ENCODE measurements at regions not wholly inside any gene's neighbourhood (a gene's known extent, or its start where the extent isn't known, plus 50 kb on each side); places are given as distances from the start of the nearest gene placed in this dataset.

GRCh38 chr1:4083231-4084047 lies 183.4 kb upstream of the C1orf174 start:
- no peak for TF ChIP-seq CTCF (IDR thresholded peaks at IDR 0.05)
- no peak for TF ChIP-seq POLR2A (IDR thresholded peaks at IDR 0.05)

Measured in thyroid gland (tissue), 4 donors.